IMR-90 (cell line): ENCODE measurements at regions not wholly inside any gene's neighbourhood (a gene's known extent, or its start where the extent isn't known, plus 50 kb on each side); places are given as distances from the start of the nearest gene placed in this dataset.

Experiments
- ATAC-seq: fragments of 200-7000 bp; cut with Tn5 transposase; 2 replicates; pipeline ENCODE4 v1.9.1; 2020; ENCODE audit warnings: low read depth, mild to moderate bottlenecking, moderate library complexity
- BruUV-seq: library from RNA; stranded (reverse); fragments of 400-500 nt; replicated peaks from 2 replicates; lab custom pipeline; 2021; lab: Mats Ljungman, UMichigan
- CTCF ChIA-PET: fragments of 300-600 bp; formaldehyde crosslinking; extraction: SDS; loops from one replicate; lab custom pipeline; 2021; ENCODE audit warnings: antibody characterized with exemption; lab: Yijun Ruan, JAX
- POLR2A ChIA-PET: fragments of 300-600 bp; sonication (Branson Sonifier 250); formaldehyde crosslinking; loops from one replicate; lab custom pipeline; 2022; ENCODE audit warnings: antibody characterized with exemption; ENCODE audit not compliant: unreplicated experiment; lab: Charles Lee
- DNase-seq: peaks from one replicate; pipeline ENCODE4 v3.0.0; 2013
- H2AFZ ChIP-seq: replicated peaks from 2 replicates; pipeline ENCODE3; 2013; ENCODE audit warnings: low read length, mild to moderate bottlenecking; ENCODE audit not compliant: poor library complexity
- H2AK5ac ChIP-seq: 2 replicates; pipeline ENCODE4 v1.6.1; 2013; ENCODE audit warnings: low read depth, low read length, inconsistent platforms
- H2AK9ac ChIP-seq: replicated peaks from 2 replicates; pipeline ENCODE3; 2013; ENCODE audit warnings: mild to moderate bottlenecking, low read depth, low read length, moderate library complexity; ENCODE audit not compliant: poor library complexity
- H2BK120ac ChIP-seq: 2 replicates; pipeline ENCODE4 v1.6.1; 2013; ENCODE audit warnings: low read depth, low read length, inconsistent platforms
- H2BK15ac ChIP-seq: 3 replicates; pipeline ENCODE4 v1.6.1; 2013; ENCODE audit warnings: low read depth, low read length, inconsistent platforms
- H2BK20ac ChIP-seq: 2 replicates; pipeline ENCODE4 v1.6.1; 2013; ENCODE audit warnings: low read depth, mild to moderate bottlenecking, inconsistent platforms, low read length, moderate library complexity
- H2BK5ac ChIP-seq: 2 replicates; pipeline ENCODE4 v1.6.1; 2013; ENCODE audit warnings: mild to moderate bottlenecking, low read depth, low read length, inconsistent platforms; ENCODE audit not compliant: poor library complexity, severe bottlenecking
- H3K14ac ChIP-seq: replicated peaks from 2 replicates; pipeline ENCODE4 v1.6.1; 2013; ENCODE audit warnings: low read depth, low read length, inconsistent platforms
- H3K18ac ChIP-seq: 2 replicates; pipeline ENCODE4 v1.6.1; 2013; ENCODE audit warnings: low read depth, low read length, control low read depth
- H3K23ac ChIP-seq: 2 replicates; pipeline ENCODE4 v1.6.1; 2013; ENCODE audit warnings: low read depth, low read length, inconsistent platforms
- H3K27ac ChIP-seq: 2 replicates; pipeline ENCODE4 v1.5.1; 2013; ENCODE audit warnings: mild to moderate bottlenecking, control low read depth, low read length; ENCODE audit not compliant: insufficient read depth
- H3K27me3 ChIP-seq: 2 replicates; pipeline ENCODE4 v1.6.1; 2013; ENCODE audit warnings: low read length; ENCODE audit not compliant: control insufficient read depth, insufficient read depth
- H3K36me3 ChIP-seq: 2 replicates; pipeline ENCODE4 v1.6.1; 2013; ENCODE audit warnings: low read length, mixed read lengths; ENCODE audit not compliant: control insufficient read depth, insufficient read depth
- H3K4ac ChIP-seq: 2 replicates; pipeline ENCODE4 v1.6.1; 2013; ENCODE audit warnings: low read depth, low read length, inconsistent platforms
- H3K4me1 ChIP-seq: 2 replicates; pipeline ENCODE4 v1.6.1; 2013; ENCODE audit warnings: low read length, mixed read lengths; ENCODE audit not compliant: control insufficient read depth, insufficient read depth
- H3K4me2 ChIP-seq: 2 replicates; pipeline ENCODE4 v1.6.1; 2013; ENCODE audit warnings: low read depth, mild to moderate bottlenecking, control low read depth, low read length, moderate library complexity
- H3K4me3 ChIP-seq: 2 replicates; pipeline ENCODE4 v1.5.1; 2013; ENCODE audit warnings: low read depth, mild to moderate bottlenecking, control low read depth, low read length, moderate library complexity; ENCODE audit not compliant: insufficient read depth
- H3K56ac ChIP-seq: 2 replicates; pipeline ENCODE4 v1.6.1; 2013; ENCODE audit warnings: low read length, inconsistent platforms; ENCODE audit not compliant: insufficient read depth; ENCODE audit errors: extremely low read depth
- H3K79me1 ChIP-seq, 2 experiments: 2 replicates each; pipeline ENCODE4 v1.6.1; 2013; ENCODE audit warnings: low read length in 2 of 2, inconsistent platforms in 1 of 2, low read depth in 1 of 2
- H3K9ac ChIP-seq: 2 replicates; pipeline ENCODE4 v1.6.1; 2013; ENCODE audit warnings: low read depth, low read length, control low read depth
- H3K9me1 ChIP-seq: 2 replicates; pipeline ENCODE4 v1.6.1; 2013; ENCODE audit warnings: low read length, inconsistent platforms; ENCODE audit not compliant: insufficient read depth
- H3K9me3 ChIP-seq: 2 replicates; pipeline ENCODE4 v1.6.1; 2013; ENCODE audit warnings: low read length; ENCODE audit not compliant: control insufficient read depth, insufficient read depth
- H4K20me1 ChIP-seq: 2 replicates; pipeline ENCODE4 v1.6.1; 2013; ENCODE audit warnings: low read length, inconsistent platforms; ENCODE audit not compliant: insufficient read depth
- H4K5ac ChIP-seq: 2 replicates; pipeline ENCODE4 v1.6.1; 2013; ENCODE audit warnings: mild to moderate bottlenecking, low read depth, low read length, control low read depth
- H4K8ac ChIP-seq, 2 experiments: 2 replicates each; pipeline ENCODE4 v1.6.1; 2013; ENCODE audit warnings: low read depth in 2 of 2, low read length in 2 of 2, control low read depth in 1 of 2, inconsistent platforms in 1 of 2
- H4K91ac ChIP-seq: 2 replicates; pipeline ENCODE4 v1.6.1; 2013; ENCODE audit warnings: low read depth, low read length, inconsistent platforms; ENCODE audit not compliant: insufficient read depth
- BHLHE40 ChIP-seq: fragments of 150-350 bp; IDR thresholded peaks from 2 replicates; pipeline ENCODE4 v1.6.1; 2016; ENCODE audit warnings: mild to moderate bottlenecking, low read depth, low read length
- ELK1 ChIP-seq: fragments of 150-350 bp; IDR thresholded peaks from 2 replicates; pipeline ENCODE4 v1.6.1; 2016; ENCODE audit warnings: low read depth, mild to moderate bottlenecking, low read length, moderate library complexity, borderline replicate concordance
- MAZ ChIP-seq: IDR thresholded peaks from 2 replicates; pipeline ENCODE4 v1.6.1; 2012; ENCODE audit warnings: low read depth, mild to moderate bottlenecking, low read length, improper control_type of control experiment, moderate library complexity, borderline replicate concordance
- MXI1 ChIP-seq: IDR thresholded peaks from 2 replicates; pipeline ENCODE4 v1.6.1; 2012; ENCODE audit warnings: low read depth, mild to moderate bottlenecking, low read length, moderate library complexity, borderline replicate concordance
- POLR2A ChIP-seq: IDR thresholded peaks from 2 replicates; pipeline ENCODE4 v1.6.1; 2012; ENCODE audit warnings: mild to moderate bottlenecking, low read depth, low read length
- RAD21 ChIP-seq: IDR thresholded peaks from 2 replicates; pipeline ENCODE4 v1.6.1; 2012; ENCODE audit warnings: low read length, improper control_type of control experiment
- RCOR1 ChIP-seq: IDR thresholded peaks from 2 replicates; pipeline ENCODE4 v1.6.1; 2012; ENCODE audit warnings: mild to moderate bottlenecking, low read length, improper control_type of control experiment; ENCODE audit not compliant: insufficient replicate concordance
- RFX5 ChIP-seq: IDR thresholded peaks from 2 replicates; pipeline ENCODE4 v1.8.0; 2012; ENCODE audit warnings: low read depth, mild to moderate bottlenecking, low read length, moderate library complexity
- WGBS, 2 experiments: methylation state at CpG; one replicate each; pipeline versions ENCODE4 v1.1.5 to v1.1.7; 2013; ENCODE audit warnings: missing lambda C conversion rate in 2 of 2; ENCODE audit not compliant: insufficient read length in 1 of 2; ENCODE audit errors: extremely low coverage in 2 of 2; 5-methylcytosine and 5-hydroxymethylcytosine counted together
- dilution Hi-C: fragments of 300-500 bp; cut with HindIII; formaldehyde crosslinking; loops from one replicate; pipeline ENCODE4 v1.14.3; 2018; ENCODE audit warnings: low sequenced_read_pairs; ENCODE audit not compliant: unreplicated experiment
- in situ Hi-C: fragments of 300-500 bp; cut with MboI; formaldehyde crosslinking; loops from 3 replicates; pipeline ENCODE4 v1.14.3; 2019; ENCODE audit warnings: low sequenced_read_pairs, inconsistent platforms, mixed read lengths
- intact Hi-C: fragments of 100-400 bp; cut with micrococcal nuclease; formaldehyde crosslinking; loops from 2 replicates; pipeline ENCODE4 v1.10.0; 2022
- TF ChIP-seq, protein P1 (sequence below): conservative IDR thresholded peaks from 2 replicates; pipeline ENCODE4 v1.5.1; 2012; ENCODE audit warnings: mild to moderate bottlenecking, low read depth, low read length, improper control_type of control experiment

DNA sequence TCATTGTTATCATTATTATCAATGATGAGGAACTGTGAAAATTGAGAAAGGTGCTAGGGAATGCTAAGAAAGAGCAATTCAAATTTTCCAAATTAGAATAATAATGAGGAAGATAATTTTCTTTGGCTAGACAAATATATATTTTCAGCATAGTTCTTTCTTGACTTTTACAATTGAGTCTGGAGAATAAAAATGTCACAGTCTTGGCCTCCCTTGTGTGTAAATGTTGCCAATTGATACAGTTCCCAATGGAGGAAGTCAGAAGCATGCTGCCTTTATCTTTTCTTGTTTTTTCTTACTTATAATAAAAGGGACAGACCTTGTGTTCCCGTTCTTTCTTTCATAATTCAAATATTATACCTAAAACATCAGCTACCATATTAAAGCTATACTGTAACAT is 774.4 kb downstream of the SI start:
- intact Hi-C loops, result no loop called here
- Histone ChIP-seq H3K18ac (no peak overlapping the region), H4K91ac (no peak overlapping the region), H3K9me3 (peaks cover 13% of the 10 kb centered on the region), H2BK15ac (no peak overlapping the region), H3K79me1 (no peaks in the 10 kb centered on the region), H3K9me1 (no peaks in the 10 kb centered on the region), H3K4me2 (no peak overlapping the region), H3K27ac (no peak overlapping the region), H4K5ac (no peak overlapping the region), H2AK5ac (no peak overlapping the region), H3K23ac (no peak overlapping the region), H3K56ac (no peak overlapping the region), H3K4me1 (no peaks in the 10 kb centered on the region), H3K9ac (no peak overlapping the region), H2AFZ (no peak overlapping the region), H3K14ac (no peak overlapping the region), H2BK20ac (no peak overlapping the region), H3K36me3 (no peaks in the 10 kb centered on the region), H3K27me3 (no peaks in the 10 kb centered on the region), H3K4ac (no peak overlapping the region), H2AK9ac (no peak overlapping the region), H2BK120ac (no peak overlapping the region), H2BK5ac (no peak overlapping the region), H4K20me1 (no peaks in the 10 kb centered on the region), H3K4me3 (no peak overlapping the region), H4K8ac (no peak overlapping the region)
- no peak for ATAC-seq
- WGBS, 2 experiments, result no CpG with 5 or more reads among the region's 1 CpG
- dilution Hi-C loops, result no loop called here
- TF ChIP-seq RCOR1 (no peak), ELK1 (no peak), MAZ (no peak), RAD21 (no peak), MXI1 (no peak), RFX5 (no peak), POLR2A (no peak), BHLHE40 (no peak)
- TF ChIP-seq, protein P1, sequence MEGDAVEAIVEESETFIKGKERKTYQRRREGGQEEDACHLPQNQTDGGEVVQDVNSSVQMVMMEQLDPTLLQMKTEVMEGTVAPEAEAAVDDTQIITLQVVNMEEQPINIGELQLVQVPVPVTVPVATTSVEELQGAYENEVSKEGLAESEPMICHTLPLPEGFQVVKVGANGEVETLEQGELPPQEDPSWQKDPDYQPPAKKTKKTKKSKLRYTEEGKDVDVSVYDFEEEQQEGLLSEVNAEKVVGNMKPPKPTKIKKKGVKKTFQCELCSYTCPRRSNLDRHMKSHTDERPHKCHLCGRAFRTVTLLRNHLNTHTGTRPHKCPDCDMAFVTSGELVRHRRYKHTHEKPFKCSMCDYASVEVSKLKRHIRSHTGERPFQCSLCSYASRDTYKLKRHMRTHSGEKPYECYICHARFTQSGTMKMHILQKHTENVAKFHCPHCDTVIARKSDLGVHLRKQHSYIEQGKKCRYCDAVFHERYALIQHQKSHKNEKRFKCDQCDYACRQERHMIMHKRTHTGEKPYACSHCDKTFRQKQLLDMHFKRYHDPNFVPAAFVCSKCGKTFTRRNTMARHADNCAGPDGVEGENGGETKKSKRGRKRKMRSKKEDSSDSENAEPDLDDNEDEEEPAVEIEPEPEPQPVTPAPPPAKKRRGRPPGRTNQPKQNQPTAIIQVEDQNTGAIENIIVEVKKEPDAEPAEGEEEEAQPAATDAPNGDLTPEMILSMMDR, result no peak
- in situ Hi-C loops, result no loop called here
- ChIA-PET POLR2A (no interaction called here), CTCF (no interaction called here)
- no peak for DNase-seq
- no TSS peak for BruUV-seq
